K562 (cell line): ENCODE measurements at regions not wholly inside any gene's neighbourhood (a gene's known extent, or its start where the extent isn't known, plus 50 kb on each side); places are given as distances from the start of the nearest gene placed in this dataset.

ENCODE experiments used
- ATAC-seq: fragments of 200-7000 bp; cut with Tn5 transposase; 3 replicates; pipeline ENCODE4 v1.9.1; 2020; ENCODE audit warnings: moderate library complexity
- BruUV-seq: library from RNA; stranded (reverse); fragments of 400-500 nt; replicated peaks from 2 replicates; lab custom pipeline; 2021; lab: Mats Ljungman, UMichigan
- CTCF ChIA-PET: fragments of 300-600 bp; formaldehyde crosslinking; extraction: SDS; loops from one replicate; lab custom pipeline; 2021; ENCODE audit warnings: low intra/inter-chr PET ratio; lab: Yijun Ruan, JAX
- POLR2A ChIA-PET: fragments of 300-600, 350-650 bp; sonication (Branson Sonifier 250); formaldehyde crosslinking; extraction: SDS; loops from one replicate; lab custom pipeline; 2021; ENCODE audit warnings: antibody characterized with exemption, inconsistent platforms; lab: Yijun Ruan, JAX
- DNase-seq, 4 experiments: peaks; one replicate each; pipeline versions ENCODE4 v3.0.0 to v3.0.0-alpha.2; 2011 to 2018; ENCODE audit warnings: low spot score in 3 of 4, mixed read lengths in 3 of 4; ENCODE audit errors: extremely low read depth in 1 of 4
- FAIRE-seq: peaks from 2 replicates; lab custom pipeline; 2011; peaks lifted over from hg19 to GRCh38; lab: Jason Lieb, UNC
- H2AFZ ChIP-seq: 2 replicates; pipeline ENCODE4 v1.6.0; 2011; ENCODE audit warnings: low read depth, low read length, control low read depth, inconsistent platforms
- H3K27ac ChIP-seq: fragments of 200-600 bp; 3 replicates; pipeline ENCODE4 v1.8.0; 2011; ENCODE audit warnings: low read depth, mild to moderate bottlenecking, control low read depth, inconsistent platforms, low read length, moderate library complexity, mixed read lengths; ENCODE audit errors: extremely low read depth
- H3K27me3 ChIP-seq, 2 experiments: fragments of 300-600 bp in 1 of 2; 2 replicates in 1 of 2; 3 replicates in 1 of 2; pipeline versions ENCODE4 v1.6.0 to v1.8.0; 2011; ENCODE audit warnings: inconsistent platforms in 2 of 2, low read length in 2 of 2, mild to moderate bottlenecking in 1 of 2, mixed read lengths in 1 of 2, moderate library complexity in 1 of 2; ENCODE audit not compliant: control insufficient read depth in 2 of 2, insufficient read depth in 2 of 2
- H3K36me3 ChIP-seq: fragments of 300-600 bp; 3 replicates; pipeline ENCODE4 v1.8.0; 2011; ENCODE audit warnings: mild to moderate bottlenecking, low read length, inconsistent platforms; ENCODE audit not compliant: control insufficient read depth, insufficient read depth
- H3K4me1 ChIP-seq, 2 experiments: fragments of 200-600 bp in 1 of 2; replicated peaks in 1 of 2; 2 replicates in 1 of 2; 3 replicates in 1 of 2; pipeline versions ENCODE4 v1.5.1 to v1.8.0; 2011; ENCODE audit warnings: inconsistent platforms in 2 of 2, low read length in 2 of 2, mild to moderate bottlenecking in 1 of 2, mixed read lengths in 1 of 2, moderate library complexity in 1 of 2; ENCODE audit not compliant: control insufficient read depth in 2 of 2, insufficient read depth in 2 of 2
- H3K4me2 ChIP-seq: 2 replicates; pipeline ENCODE4 v1.6.1; 2011; ENCODE audit warnings: low read length, control low read depth, inconsistent platforms, mixed read lengths; ENCODE audit not compliant: insufficient read depth
- H3K4me3 ChIP-seq: fragments of 200-600 bp; sonication (generic), shearing (Covaris generic); 2 replicates; pipeline ENCODE4 v1.5.1; 2016; ENCODE audit warnings: control low read depth, inconsistent platforms
- H3K79me2 ChIP-seq: fragments of 200-600 bp; 3 replicates; pipeline ENCODE4 v1.8.0; 2011; ENCODE audit warnings: low read length, inconsistent platforms; ENCODE audit not compliant: control insufficient read depth, insufficient read depth
- H3K9ac ChIP-seq, 2 experiments: 2 replicates each; pipeline versions ENCODE4 v1.6.0 to v1.6.1; 2011; ENCODE audit warnings: low read depth in 2 of 2, low read length in 2 of 2, control low read depth in 1 of 2, inconsistent platforms in 1 of 2, mild to moderate bottlenecking in 1 of 2, mixed read lengths in 1 of 2; ENCODE audit not compliant: insufficient read depth in 1 of 2
- H3K9me1 ChIP-seq: one replicate; pipeline ENCODE4 v1.6.0; 2011; ENCODE audit warnings: inconsistent platforms, mild to moderate bottlenecking, low read length, moderate library complexity; ENCODE audit not compliant: control insufficient read depth, insufficient read depth
- H3K9me3 ChIP-seq: replicated peaks from 2 replicates; pipeline ENCODE4 v1.5.1; 2011; ENCODE audit warnings: low read depth, low read length, inconsistent platforms; ENCODE audit not compliant: control insufficient read depth, insufficient read depth
- H4K20me1 ChIP-seq: replicated peaks from 2 replicates; pipeline ENCODE4 v1.6.1; 2011; ENCODE audit warnings: low read length, inconsistent platforms, mixed read lengths; ENCODE audit not compliant: control insufficient read depth, insufficient read depth
- CHD7 ChIP-seq: fragments of 200-600 bp; sonication (generic); IDR thresholded peaks from one replicate; pipeline ENCODE4 v1.6.1; 2012; ENCODE audit warnings: mild to moderate bottlenecking, low read depth, low read length, inconsistent platforms
- CLOCK ChIP-seq: fragments of 250-450 bp; sonication (Bioruptor Pico); IDR thresholded peaks from 2 replicates; pipeline ENCODE4 v1.4.0; 2020; ENCODE audit warnings: mild to moderate bottlenecking, moderate library complexity, borderline replicate concordance
- NCOA2 ChIP-seq, 2 experiments: fragments of 450-650 bp; IDR thresholded peaks; 2 replicates each; pipeline ENCODE4 v1.6.1; 2018; ENCODE audit warnings: mild to moderate bottlenecking in 2 of 2, moderate library complexity in 1 of 2; ENCODE audit not compliant: partially characterized antibody in 2 of 2
- POLR2B ChIP-seq: fragments of 450-650 bp; IDR thresholded peaks from 2 replicates; pipeline ENCODE4 v1.6.1; 2018; ENCODE audit warnings: low read depth; ENCODE audit not compliant: partially characterized antibody
- SAFB2 ChIP-seq: fragments of 200-400 bp; formaldehyde crosslinking; IDR thresholded peaks from 2 replicates; pipeline ENCODE4 v1.6.1; 2018; ENCODE audit warnings: borderline replicate concordance, low read length, low read depth, moderate library complexity; ENCODE audit not compliant: severe bottlenecking
- ZNF316 ChIP-seq: fragments of 450-650 bp; IDR thresholded peaks from 2 replicates; pipeline ENCODE4 v1.6.1; 2016
- WGBS: fragments of 100-300 bp; shearing (Covaris generic); methylation state at CpG from one replicate; pipeline ENCODE4 v1.1.6; 2016; ENCODE audit warnings: low coverage, mixed read lengths; ENCODE audit not compliant: insufficient coverage; ENCODE audit errors: missing lambda C conversion rate; 5-methylcytosine and 5-hydroxymethylcytosine counted together
- in situ Hi-C: fragments of 300-500 bp; cut with MboI; formaldehyde crosslinking; loops from 4 replicates; pipeline ENCODE4 v1.15.0; 2018; ENCODE audit warnings: inconsistent platforms, mixed read lengths
- intact Hi-C: fragments of 100-400 bp; cut with micrococcal nuclease; formaldehyde crosslinking; loops from 2 replicates; pipeline ENCODE4 v1.14.2; 2022

- Histone ChIP-seq H3K79me2 (no peaks in the 10 kb centered on the region), H3K4me3 (no peak overlapping the region), H2AFZ (no peak overlapping the region), H3K4me2 (no peak overlapping the region), H3K9me3 (no peaks in the 10 kb centered on the region), H3K27me3 (no peaks in the 10 kb centered on the region), H3K27ac (no peak overlapping the region), H3K36me3 (no peaks in the 10 kb centered on the region), H4K20me1 (no peaks in the 10 kb centered on the region), H3K9ac (no peak overlapping the region), H3K4me1 (no peaks in the 10 kb centered on the region), H3K9me1 (no peaks in the 10 kb centered on the region)
- intact Hi-C loops (no loop called here), in situ Hi-C loops (no loop called here)
- DNase-seq (no peak), ATAC-seq (no peak), FAIRE-seq (no peak)
- WGBS: 0% methylated on average over 1 of the region's 1 CpG
- no TSS peak for BruUV-seq
- ChIA-PET POLR2A (no interaction called here), CTCF (no interaction called here)
- TF ChIP-seq ZNF316 (peak; percentile 63), CHD7 (no peak), SAFB2 (no peak), CLOCK (CRISPR knock-in tag) (no peak), POLR2B (no peak), NCOA2 (IDR thresholded peaks at IDR 0.05; ENCODE audit: partially characterized antibody in 2 of 2) (no peak)
These were observed 125.6 kb downstream of the KIF2B start for GRCh38 chr17:53948323-53948722.
